ENCODE measurements at regions not wholly inside any gene's neighbourhood (a gene's known extent, or its start where the extent isn't known, plus 50 kb on each side); places are given as distances from the start of the nearest gene placed in this dataset.

DNA sequence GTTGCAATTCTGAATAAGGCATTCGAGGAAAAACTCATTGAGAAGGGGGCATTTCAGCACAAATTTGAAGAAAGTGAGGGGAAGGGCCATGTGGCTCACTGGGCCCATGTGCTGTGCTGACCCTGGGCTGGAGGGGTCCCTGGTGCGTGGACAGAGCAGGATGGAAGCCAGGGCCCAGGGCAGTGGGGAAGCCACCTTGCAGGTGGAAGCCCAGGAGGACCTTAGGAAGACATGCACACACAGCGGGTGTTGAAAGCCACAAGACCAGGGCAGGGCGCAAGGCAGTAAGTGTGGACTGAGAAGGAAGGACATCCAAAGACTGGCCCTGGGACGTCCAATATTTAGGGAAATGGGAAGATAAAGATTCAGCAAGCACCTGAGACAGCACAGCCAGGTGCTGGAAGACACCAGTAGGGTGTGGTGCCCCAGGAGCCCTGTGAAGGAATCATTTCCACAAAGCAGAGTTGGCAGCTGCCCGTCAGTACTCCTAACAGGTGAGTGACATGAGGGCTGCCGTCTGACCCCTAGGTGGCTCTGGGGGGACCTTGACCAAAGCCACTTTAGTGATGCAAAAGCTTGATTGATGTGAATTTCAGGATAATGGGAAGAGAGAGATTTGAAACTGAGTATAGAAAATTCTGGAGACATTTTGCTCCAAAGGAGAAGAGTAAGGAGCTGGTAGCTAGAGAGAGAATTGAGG, 254.4 kb upstream of the EXOC2 start:
- Histone ChIP-seq H3K9me3 (ENCODE audit: control insufficient read depth, insufficient read depth, low read depth, low read length) (no peaks in the 10 kb centered on the region), H3K4me1 (ENCODE audit: control insufficient read depth, extremely low read depth, insufficient read depth, low read length) (peaks cover 3% of the 10 kb centered on the region), H3K27ac (ENCODE audit: insufficient read depth, low read length) (no peak overlapping the region), H3K36me3 (ENCODE audit: control insufficient read depth, insufficient read depth, low read length) (no peaks in the 10 kb centered on the region), H3K4me2 (ENCODE audit: extremely low read depth, insufficient read depth, low read length) (no peak overlapping the region), H3K79me2 (ENCODE audit: control insufficient read depth, insufficient read depth, low read length) (no peaks in the 10 kb centered on the region), H2AFZ (ENCODE audit: low read length) (no peak overlapping the region), H4K20me1 (ENCODE audit: control insufficient read depth, extremely low read depth, insufficient read depth, low read length) (no peaks in the 10 kb centered on the region), H3K4me3 (replicated peaks in 1 of 4; ENCODE audit: control extremely low read depth in 1 of 4, insufficient read depth in 1 of 4, low read depth in 3 of 4, low read length in 4 of 4) (no peak overlapping the region), H3K9ac (ENCODE audit: insufficient read depth, low read length) (no peak overlapping the region), H3K27me3 (ENCODE audit: control insufficient read depth, insufficient read depth, low read length) (no peaks in the 10 kb centered on the region)
- no peak for DNase-seq (ENCODE audit: low read depth in 2 of 2)
- TF ChIP-seq, protein P1, sequence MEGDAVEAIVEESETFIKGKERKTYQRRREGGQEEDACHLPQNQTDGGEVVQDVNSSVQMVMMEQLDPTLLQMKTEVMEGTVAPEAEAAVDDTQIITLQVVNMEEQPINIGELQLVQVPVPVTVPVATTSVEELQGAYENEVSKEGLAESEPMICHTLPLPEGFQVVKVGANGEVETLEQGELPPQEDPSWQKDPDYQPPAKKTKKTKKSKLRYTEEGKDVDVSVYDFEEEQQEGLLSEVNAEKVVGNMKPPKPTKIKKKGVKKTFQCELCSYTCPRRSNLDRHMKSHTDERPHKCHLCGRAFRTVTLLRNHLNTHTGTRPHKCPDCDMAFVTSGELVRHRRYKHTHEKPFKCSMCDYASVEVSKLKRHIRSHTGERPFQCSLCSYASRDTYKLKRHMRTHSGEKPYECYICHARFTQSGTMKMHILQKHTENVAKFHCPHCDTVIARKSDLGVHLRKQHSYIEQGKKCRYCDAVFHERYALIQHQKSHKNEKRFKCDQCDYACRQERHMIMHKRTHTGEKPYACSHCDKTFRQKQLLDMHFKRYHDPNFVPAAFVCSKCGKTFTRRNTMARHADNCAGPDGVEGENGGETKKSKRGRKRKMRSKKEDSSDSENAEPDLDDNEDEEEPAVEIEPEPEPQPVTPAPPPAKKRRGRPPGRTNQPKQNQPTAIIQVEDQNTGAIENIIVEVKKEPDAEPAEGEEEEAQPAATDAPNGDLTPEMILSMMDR (conservative IDR thresholded peaks at IDR 0.05 in 1 of 2, IDR thresholded peaks at IDR 0.05 in 1 of 2; ENCODE audit: low read depth in 1 of 2, low read length in 2 of 2), result no peak
- no peak for TF ChIP-seq EZH2 (IDR thresholded peaks at IDR 0.05; ENCODE audit: low read length, missing control alignments)

DNA sequence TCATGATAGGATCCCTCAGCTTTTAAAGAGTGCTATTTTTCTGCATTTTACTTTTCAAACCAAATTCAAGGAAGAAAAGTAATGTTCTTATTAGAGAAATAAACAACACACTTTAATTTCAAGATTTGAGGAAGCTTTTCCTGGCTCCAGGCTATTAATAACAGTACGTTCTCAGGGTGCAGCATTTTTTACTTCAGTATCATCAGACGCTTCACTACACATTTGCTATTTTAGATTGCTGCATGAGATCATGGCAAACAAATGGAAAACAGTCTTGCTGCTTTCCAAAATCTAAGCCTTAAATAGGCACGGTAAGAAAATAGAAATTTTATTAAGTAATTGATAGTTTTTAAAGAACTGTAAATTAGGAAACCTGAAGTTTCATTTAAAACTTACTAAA, 253.6 kb upstream of the EXOC2 start:
- no peak overlapping the region for H3K4me3 ChIP-seq (replicated peaks in 1 of 4; ENCODE audit: control extremely low read depth in 1 of 4, insufficient read depth in 1 of 4, low read depth in 3 of 4, low read length in 4 of 4)
- H3K27me3 ChIP-seq (ENCODE audit: control insufficient read depth, insufficient read depth, low read length), result no peaks in the 10 kb centered on the region
- H4K20me1 ChIP-seq (ENCODE audit: control insufficient read depth, extremely low read depth, insufficient read depth, low read length), result no peaks in the 10 kb centered on the region
- H3K36me3 ChIP-seq (ENCODE audit: control insufficient read depth, insufficient read depth, low read length), result no peaks in the 10 kb centered on the region
- DNase-seq (ENCODE audit: low read depth in 2 of 2), result peak; percentile 15 to 36
- H3K79me2 ChIP-seq (ENCODE audit: control insufficient read depth, insufficient read depth, low read length), result no peaks in the 10 kb centered on the region
- H3K4me1 ChIP-seq (ENCODE audit: control insufficient read depth, extremely low read depth, insufficient read depth, low read length), result peaks cover 3% of the 10 kb centered on the region
- H2AFZ ChIP-seq (ENCODE audit: low read length), result no peak overlapping the region
- H3K27ac ChIP-seq (ENCODE audit: insufficient read depth, low read length), result peak overlapping the region; percentile 23
- no peaks in the 10 kb centered on the region for H3K9me3 ChIP-seq (ENCODE audit: control insufficient read depth, insufficient read depth, low read depth, low read length)
- H3K4me2 ChIP-seq (ENCODE audit: extremely low read depth, insufficient read depth, low read length), result peak overlapping the region; percentile 75
- H3K9ac ChIP-seq (ENCODE audit: insufficient read depth, low read length), result no peak overlapping the region
- TF ChIP-seq, protein P1 (conservative IDR thresholded peaks at IDR 0.05 in 1 of 2, IDR thresholded peaks at IDR 0.05 in 1 of 2; ENCODE audit: low read depth in 1 of 2, low read length in 2 of 2), result no peak
- no peak for TF ChIP-seq EZH2 (IDR thresholded peaks at IDR 0.05; ENCODE audit: low read length, missing control alignments)

DNA sequence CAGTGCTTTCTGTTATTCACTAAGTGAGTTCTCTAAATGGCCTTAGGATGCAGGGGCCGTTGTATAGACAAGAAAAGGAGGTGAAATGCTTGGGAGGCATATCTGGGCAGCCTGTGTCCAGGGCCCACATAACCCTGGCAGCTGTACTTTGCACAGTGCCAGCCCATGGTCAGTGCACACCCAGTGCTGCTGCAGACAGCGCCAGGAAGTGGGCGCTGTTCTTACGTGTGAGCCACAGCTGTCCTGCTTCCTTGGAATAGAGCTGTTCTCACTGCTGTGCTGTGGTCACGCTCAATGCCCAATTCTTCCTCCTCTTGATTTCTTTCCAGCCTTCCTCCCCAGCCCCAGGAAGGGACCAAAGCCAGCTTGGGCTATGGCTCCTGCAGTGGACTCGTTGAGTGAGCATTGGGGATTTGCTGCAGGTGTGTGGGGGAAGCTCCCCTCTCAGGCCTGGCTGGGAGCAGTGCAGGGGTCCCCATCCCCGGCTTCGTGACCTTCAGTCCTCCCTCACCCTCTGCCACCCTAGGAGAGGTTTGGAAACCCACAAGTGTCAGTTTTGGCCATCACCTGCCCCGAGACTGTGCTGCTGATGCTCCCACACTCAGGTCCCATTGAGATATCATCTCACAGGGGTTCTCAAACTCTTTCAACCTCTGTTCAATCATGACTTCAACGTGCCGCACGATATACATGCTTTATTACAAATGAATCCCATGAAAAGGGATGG, 246.8 kb upstream of the EXOC2 start:
- Histone ChIP-seq H3K4me2 (ENCODE audit: extremely low read depth, insufficient read depth, low read length) (no peak overlapping the region), H3K4me3 (replicated peaks in 1 of 4; ENCODE audit: control extremely low read depth in 1 of 4, insufficient read depth in 1 of 4, low read depth in 3 of 4, low read length in 4 of 4) (no peak overlapping the region), H3K9ac (ENCODE audit: insufficient read depth, low read length) (no peak overlapping the region), H3K27me3 (ENCODE audit: control insufficient read depth, insufficient read depth, low read length) (peaks cover 19% of the 10 kb centered on the region), H3K36me3 (ENCODE audit: control insufficient read depth, insufficient read depth, low read length) (no peaks in the 10 kb centered on the region), H4K20me1 (ENCODE audit: control insufficient read depth, extremely low read depth, insufficient read depth, low read length) (no peaks in the 10 kb centered on the region), H3K4me1 (ENCODE audit: control insufficient read depth, extremely low read depth, insufficient read depth, low read length) (no peaks in the 10 kb centered on the region), H3K9me3 (ENCODE audit: control insufficient read depth, insufficient read depth, low read depth, low read length) (no peaks in the 10 kb centered on the region), H3K79me2 (ENCODE audit: control insufficient read depth, insufficient read depth, low read length) (no peaks in the 10 kb centered on the region), H3K27ac (ENCODE audit: insufficient read depth, low read length) (no peak overlapping the region), H2AFZ (ENCODE audit: low read length) (no peak overlapping the region)
- TF ChIP-seq, protein P1 (conservative IDR thresholded peaks at IDR 0.05 in 1 of 2, IDR thresholded peaks at IDR 0.05 in 1 of 2; ENCODE audit: low read depth in 1 of 2, low read length in 2 of 2), result peak in 1 of 2 donors; percentile 13
- no peak for TF ChIP-seq EZH2 (IDR thresholded peaks at IDR 0.05; ENCODE audit: low read length, missing control alignments)
- DNase-seq (ENCODE audit: low read depth in 2 of 2), result peak in 1 of 2 donors; percentile 9
